Endothelial cell of umbilical vein (primary cell): ENCODE measurements at regions not wholly inside any gene's neighbourhood (a gene's known extent, or its start where the extent isn't known, plus 50 kb on each side); places are given as distances from the start of the nearest gene placed in this dataset.

Experiments
- BruUV-seq: library from RNA; stranded (reverse); fragments of 400-500 nt; replicated peaks from 2 replicates; lab custom pipeline; 2021; lab: Mats Ljungman, UMichigan
- CTCF ChIA-PET: fragments of 300-600, 350-600 bp; sonication (Branson Sonifier 250); formaldehyde crosslinking; loops from one replicate; lab custom pipeline; 2021; ENCODE audit warnings: antibody characterized with exemption, inconsistent platforms; lab: Charles Lee
- POLR2A ChIA-PET: fragments of 300-600, 350-600 bp; sonication (Branson Sonifier 250); formaldehyde crosslinking; loops from one replicate; lab custom pipeline; 2021; ENCODE audit warnings: antibody characterized with exemption, inconsistent platforms; lab: Charles Lee
- DNase-seq: peaks from one replicate; pipeline ENCODE4 v3.0.0-alpha.2; 2011; ENCODE audit warnings: low read depth, low spot score
- FAIRE-seq: peaks from 2 replicates; lab custom pipeline; 2011; peaks lifted over from hg19 to GRCh38; lab: Jason Lieb, UNC
- H2AFZ ChIP-seq: 2 replicates; pipeline ENCODE4 v1.6.0; 2012; ENCODE audit warnings: low read depth, low read length, control low read depth, inconsistent platforms
- H3K27ac ChIP-seq: 2 replicates; pipeline ENCODE4 v1.5.1; 2011; ENCODE audit warnings: low read depth, mild to moderate bottlenecking, control low read depth, low read length, moderate library complexity; ENCODE audit not compliant: insufficient read depth
- H3K27me3 ChIP-seq, 2 experiments: 2 replicates each; pipeline versions ENCODE4 v1.6.0 to v1.6.1; 2011; ENCODE audit warnings: low read length in 2 of 2, mixed read lengths in 1 of 2; ENCODE audit not compliant: control insufficient read depth in 2 of 2, insufficient read depth in 2 of 2
- H3K36me3 ChIP-seq, 2 experiments: 2 replicates in 1 of 2; 3 replicates in 1 of 2; pipeline ENCODE4 v1.5.1; 2011; ENCODE audit warnings: low read length in 2 of 2, mild to moderate bottlenecking in 1 of 2, moderate library complexity in 1 of 2; ENCODE audit not compliant: control insufficient read depth in 2 of 2, insufficient read depth in 2 of 2; ENCODE audit errors: extremely low read depth in 1 of 2
- H3K4me1 ChIP-seq: 3 replicates; pipeline ENCODE4 v1.5.1; 2011; ENCODE audit warnings: mild to moderate bottlenecking, low read length; ENCODE audit not compliant: control insufficient read depth, insufficient read depth; ENCODE audit errors: extremely low read depth
- H3K4me2 ChIP-seq: 2 replicates; pipeline ENCODE4 v1.6.1; 2011; ENCODE audit warnings: low read length, control low read depth, mixed read lengths; ENCODE audit not compliant: insufficient read depth
- H3K4me3 ChIP-seq, 3 experiments: fragments of 200-600 bp in 1 of 3; sonication (generic), shearing (Covaris generic) in 1 of 3; replicated peaks in 1 of 3; 2 replicates each; pipeline ENCODE4 v1.5.1; 2011 to 2016; ENCODE audit warnings: control low read depth in 3 of 3, low read length in 3 of 3, mild to moderate bottlenecking in 2 of 3, inconsistent platforms in 1 of 3, low read depth in 1 of 3, moderate library complexity in 1 of 3; ENCODE audit not compliant: insufficient read depth in 1 of 3
- H3K79me2 ChIP-seq: 2 replicates; pipeline ENCODE4 v1.6.0; 2012; ENCODE audit warnings: low read length, inconsistent platforms; ENCODE audit not compliant: control insufficient read depth, insufficient read depth
- H3K9ac ChIP-seq: replicated peaks from 2 replicates; pipeline ENCODE3; 2011; ENCODE audit warnings: low read length, control low read depth; ENCODE audit not compliant: insufficient read depth; ENCODE audit errors: extremely low read depth
- H3K9me1 ChIP-seq: replicated peaks from 3 replicates; pipeline ENCODE4 v1.6.0; 2011; ENCODE audit warnings: mild to moderate bottlenecking, low read length; ENCODE audit not compliant: control insufficient read depth, insufficient read depth; ENCODE audit errors: extremely low read depth
- H3K9me3 ChIP-seq: replicated peaks from 2 replicates; pipeline ENCODE4 v1.5.1; 2012; ENCODE audit warnings: low read length, inconsistent platforms; ENCODE audit not compliant: control insufficient read depth, insufficient read depth
- H4K20me1 ChIP-seq: replicated peaks from 2 replicates; pipeline ENCODE3; 2011; ENCODE audit warnings: mild to moderate bottlenecking, low read length; ENCODE audit not compliant: control insufficient read depth, insufficient read depth; ENCODE audit errors: extremely low read depth
- EZH2 ChIP-seq: IDR thresholded peaks from 2 replicates; pipeline ENCODE4 v1.6.1; 2012; ENCODE audit warnings: borderline replicate concordance, low read depth, mild to moderate bottlenecking, moderate library complexity, low read length, inconsistent platforms; ENCODE audit not compliant: severe bottlenecking
- FOS ChIP-seq: IDR thresholded peaks from 2 replicates; pipeline ENCODE4 v1.6.1; 2011; ENCODE audit warnings: mild to moderate bottlenecking, low read length, moderate library complexity, borderline replicate concordance; ENCODE audit not compliant: insufficient read depth
- GATA2 ChIP-seq: IDR thresholded peaks from 2 replicates; pipeline ENCODE4 v1.7.0; 2011; ENCODE audit warnings: low read depth, mild to moderate bottlenecking, moderate library complexity, mixed read lengths, low read length; ENCODE audit not compliant: insufficient read length, insufficient read depth
- JUN ChIP-seq: IDR thresholded peaks from 2 replicates; pipeline ENCODE4 v1.6.1; 2011; ENCODE audit warnings: borderline replicate concordance, low read depth; ENCODE audit not compliant: insufficient read length, insufficient read depth
- MYC ChIP-seq: IDR thresholded peaks from one replicate; pipeline ENCODE4 v1.6.1; 2011; ENCODE audit warnings: mild to moderate bottlenecking, low read depth, low read length
- POLR2A ChIP-seq: IDR thresholded peaks from 2 replicates; pipeline ENCODE4 v1.6.1; 2012; ENCODE audit warnings: low read depth, mild to moderate bottlenecking, control low read depth, low read length
- POLR2AphosphoS5 ChIP-seq: IDR thresholded peaks from 2 replicates; pipeline ENCODE4 v1.6.1; 2012; ENCODE audit warnings: low read depth, mild to moderate bottlenecking, control low read depth, low read length, moderate library complexity; ENCODE audit not compliant: insufficient read depth
- dilution Hi-C: fragments of 300-500 bp; cut with MboI; formaldehyde crosslinking; loops from one replicate; pipeline ENCODE4 v1.15.0; 2019; ENCODE audit warnings: low sequenced_read_pairs; ENCODE audit not compliant: extremely low pct_ligation_motif_present
- intact Hi-C: fragments of 100-400 bp; cut with micrococcal nuclease; formaldehyde crosslinking; loops from one replicate; pipeline ENCODE4 v1.10.0; 2022
- TF ChIP-seq, protein P1 (sequence below): IDR thresholded peaks from 2 replicates; pipeline ENCODE4 v1.6.1; 2011; ENCODE audit not compliant: insufficient read depth, insufficient read length
- TF ChIP-seq, protein P2 (sequence below), 2 donors: IDR thresholded peaks; 1 replicate in 1 of 2; 2 replicates in 1 of 2; pipeline ENCODE4 v1.5.1; 2011; ENCODE audit warnings: low read length in 2 of 2, mild to moderate bottlenecking in 2 of 2, moderate library complexity in 2 of 2, control low read depth in 1 of 2, inconsistent platforms in 1 of 2, low read depth in 1 of 2; ENCODE audit not compliant: insufficient read depth in 1 of 2; ENCODE audit errors: extremely low read depth in 1 of 2

GRCh38 chr3:95751509-95751908, 1062.9 kb upstream of the EPHA6 start:
- dilution Hi-C loops: no loop called here
- TF ChIP-seq GATA2 (no peak), POLR2A (no peak), FOS (no peak), POLR2AphosphoS5 (no peak), JUN (no peak), MYC (no peak), EZH2 (no peak)
- TF ChIP-seq, protein P1, sequence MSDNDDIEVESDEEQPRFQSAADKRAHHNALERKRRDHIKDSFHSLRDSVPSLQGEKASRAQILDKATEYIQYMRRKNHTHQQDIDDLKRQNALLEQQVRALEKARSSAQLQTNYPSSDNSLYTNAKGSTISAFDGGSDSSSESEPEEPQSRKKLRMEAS: no peak
- TF ChIP-seq, protein P2, sequence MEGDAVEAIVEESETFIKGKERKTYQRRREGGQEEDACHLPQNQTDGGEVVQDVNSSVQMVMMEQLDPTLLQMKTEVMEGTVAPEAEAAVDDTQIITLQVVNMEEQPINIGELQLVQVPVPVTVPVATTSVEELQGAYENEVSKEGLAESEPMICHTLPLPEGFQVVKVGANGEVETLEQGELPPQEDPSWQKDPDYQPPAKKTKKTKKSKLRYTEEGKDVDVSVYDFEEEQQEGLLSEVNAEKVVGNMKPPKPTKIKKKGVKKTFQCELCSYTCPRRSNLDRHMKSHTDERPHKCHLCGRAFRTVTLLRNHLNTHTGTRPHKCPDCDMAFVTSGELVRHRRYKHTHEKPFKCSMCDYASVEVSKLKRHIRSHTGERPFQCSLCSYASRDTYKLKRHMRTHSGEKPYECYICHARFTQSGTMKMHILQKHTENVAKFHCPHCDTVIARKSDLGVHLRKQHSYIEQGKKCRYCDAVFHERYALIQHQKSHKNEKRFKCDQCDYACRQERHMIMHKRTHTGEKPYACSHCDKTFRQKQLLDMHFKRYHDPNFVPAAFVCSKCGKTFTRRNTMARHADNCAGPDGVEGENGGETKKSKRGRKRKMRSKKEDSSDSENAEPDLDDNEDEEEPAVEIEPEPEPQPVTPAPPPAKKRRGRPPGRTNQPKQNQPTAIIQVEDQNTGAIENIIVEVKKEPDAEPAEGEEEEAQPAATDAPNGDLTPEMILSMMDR (IDR thresholded peaks at IDR 0.05; ENCODE audit: extremely low read depth in 1 of 2, insufficient read depth in 1 of 2, low read depth in 1 of 2, low read length in 2 of 2): no peak

More at GRCh38 chr3:95751509-95751908, 1062.9 kb upstream of the EPHA6 start:
- DNase-seq (no peak), FAIRE-seq (no peak)
- no peak overlapping the region for H2AFZ ChIP-seq
- no peaks in the 10 kb centered on the region for H3K4me1 ChIP-seq
- no peaks in the 10 kb centered on the region for H3K27me3 ChIP-seq
- no peaks in the 10 kb centered on the region for H3K79me2 ChIP-seq
- CTCF ChIA-PET: no interaction called here
- no peak overlapping the region for H3K4me3 ChIP-seq
- no peak overlapping the region for H3K9ac ChIP-seq
- intact Hi-C loops: no loop called here
- H3K27ac ChIP-seq: no peak overlapping the region
- H3K4me2 ChIP-seq: no peak overlapping the region
- H3K9me3 ChIP-seq: no peaks in the 10 kb centered on the region
- no TSS peak for BruUV-seq
- H3K9me1 ChIP-seq: no peaks in the 10 kb centered on the region
- H3K36me3 ChIP-seq: no peaks in the 10 kb centered on the region
- POLR2A ChIA-PET: no interaction called here
- no peaks in the 10 kb centered on the region for H4K20me1 ChIP-seq
